Caco-2 (cell line): ENCODE measurements at regions not wholly inside any gene's neighbourhood (a gene's known extent, or its start where the extent isn't known, plus 50 kb on each side); places are given as distances from the start of the nearest gene placed in this dataset.

Experiments
- BruUV-seq: library from RNA; stranded (reverse); fragments of 400-500 nt; replicated peaks from 2 replicates; lab custom pipeline; 2021; lab: Mats Ljungman, UMichigan
- CTCF ChIA-PET: fragments of 300-600 bp; sonication (Branson Sonifier 250); formaldehyde crosslinking; loops from one replicate; lab custom pipeline; 2022; ENCODE audit warnings: antibody characterized with exemption; lab: Charles Lee
- POLR2A ChIA-PET: fragments of 300-600 bp; sonication (Branson Sonifier 250); formaldehyde crosslinking; loops from one replicate; lab custom pipeline; 2022; ENCODE audit warnings: antibody characterized with exemption; lab: Charles Lee
- DNase-seq, 2 experiments: peaks; one replicate each; pipeline versions ENCODE4 v3.0.0 to v3.0.0-alpha.2; 2020 to 2022
- H3K27me3 ChIP-seq: replicated peaks from 2 replicates; pipeline ENCODE4 v1.6.0; 2011; ENCODE audit warnings: low read length; ENCODE audit not compliant: control insufficient read depth, insufficient read depth
- H3K36me3 ChIP-seq: 2 replicates; pipeline ENCODE4 v1.5.1; 2011; ENCODE audit warnings: low read length; ENCODE audit not compliant: control insufficient read depth, insufficient read depth
- H3K4me1 ChIP-seq: fragments of 250-450 bp; sonication (Bioruptor Pico); 2 replicates; pipeline ENCODE4 v1.5.1; 2020; ENCODE audit warnings: mild to moderate bottlenecking
- H3K4me3 ChIP-seq: 2 replicates; pipeline ENCODE4 v1.5.1; 2011; ENCODE audit warnings: low read depth, mild to moderate bottlenecking, control low read depth, low read length
- H3K9me3 ChIP-seq: fragments of 250-450 bp; sonication (Bioruptor Pico); 2 replicates; pipeline ENCODE4 v1.5.1; 2020; ENCODE audit warnings: mild to moderate bottlenecking, moderate library complexity
- H3K27ac Mint-ChIP-seq: one replicate; pipeline ENCODE4 v1.8.0; 2022; ENCODE audit warnings: mixed read lengths; ENCODE audit not compliant: unreplicated experiment
- H3K27me3 Mint-ChIP-seq: one replicate; pipeline ENCODE4 v1.8.0; 2022; ENCODE audit warnings: mixed read lengths; ENCODE audit not compliant: insufficient read depth, unreplicated experiment
- H3K36me3 Mint-ChIP-seq: one replicate; pipeline ENCODE4 v1.8.0; 2022; ENCODE audit warnings: mild to moderate bottlenecking, mixed read lengths; ENCODE audit not compliant: insufficient read depth, unreplicated experiment
- H3K4me1 Mint-ChIP-seq: one replicate; pipeline ENCODE4 v1.8.0; 2022; ENCODE audit warnings: low read depth, mixed read lengths; ENCODE audit not compliant: unreplicated experiment
- H3K4me3 Mint-ChIP-seq: one replicate; pipeline ENCODE4 v1.8.0; 2022; ENCODE audit warnings: mild to moderate bottlenecking, moderate library complexity, mixed read lengths; ENCODE audit not compliant: unreplicated experiment
- H3K9me3 Mint-ChIP-seq: one replicate; pipeline ENCODE4 v1.8.0; 2022; ENCODE audit warnings: mixed read lengths; ENCODE audit not compliant: unreplicated experiment
- CTCF ChIP-seq, 2 experiments: fragments of 200-600 bp in 1 of 2; IDR thresholded peaks; 1 replicate in 1 of 2; 2 replicates in 1 of 2; pipeline versions ENCODE4 v1.5.1 to v1.8.0; 2011 to 2022; ENCODE audit warnings: antibody characterized with exemption in 1 of 2, control low read depth in 1 of 2, inconsistent platforms in 1 of 2, low read depth in 1 of 2, low read length in 1 of 2, mild to moderate bottlenecking in 1 of 2, moderate library complexity in 1 of 2; ENCODE audit not compliant: insufficient read depth in 1 of 2, severe bottlenecking in 1 of 2, unreplicated experiment in 1 of 2
- intact Hi-C: fragments of 100-400 bp; cut with micrococcal nuclease; formaldehyde crosslinking; loops from one replicate; pipeline ENCODE4 v1.10.0; 2022; ENCODE audit not compliant: unreplicated experiment

DNA sequence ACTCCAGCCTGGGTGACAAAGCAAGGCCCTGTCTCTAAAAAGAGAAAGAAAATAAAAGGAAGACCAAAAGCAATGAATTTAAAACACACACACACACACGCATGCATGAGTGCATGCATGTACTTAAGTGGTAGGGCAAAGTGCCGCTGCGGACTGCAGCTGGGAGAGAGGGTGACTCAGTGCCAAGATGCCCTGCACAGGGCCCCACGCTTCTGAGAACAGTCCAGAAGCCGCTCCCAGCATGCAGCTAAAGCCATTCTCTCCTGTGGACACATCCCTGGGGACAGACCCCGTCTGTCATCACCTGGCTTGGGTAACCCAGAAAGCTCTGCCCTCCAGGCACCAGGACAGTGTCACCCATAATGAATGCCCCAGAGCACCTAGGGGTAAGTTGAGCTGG lies 61.0 kb upstream of the MYL10 start:
- no peak overlapping the region for H3K4me3 Mint-ChIP-seq
- Histone ChIP-seq H3K9me3 (no peaks in the 10 kb centered on the region), H3K27me3 (no peaks in the 10 kb centered on the region), H3K4me3 (no peak overlapping the region), H3K4me1 (peaks cover 19% of the 10 kb centered on the region), H3K36me3 (no peaks in the 10 kb centered on the region)
- H3K4me1 Mint-ChIP-seq: peaks cover 13% of the 10 kb centered on the region
- ChIA-PET CTCF (no interaction called here), POLR2A (no interaction called here)
- H3K27ac Mint-ChIP-seq: no peak overlapping the region
- intact Hi-C loops: no loop called here
- BruUV-seq: no TSS peak
- H3K27me3 Mint-ChIP-seq: no peaks in the 10 kb centered on the region
- no peaks in the 10 kb centered on the region for H3K36me3 Mint-ChIP-seq
- no peak for TF ChIP-seq CTCF (IDR thresholded peaks at IDR 0.05; ENCODE audit: insufficient read depth in 1 of 2, low read depth in 1 of 2, low read length in 1 of 2, severe bottlenecking in 1 of 2, unreplicated experiment in 1 of 2)
- H3K9me3 Mint-ChIP-seq: no peaks in the 10 kb centered on the region
- DNase-seq: no peak

DNA sequence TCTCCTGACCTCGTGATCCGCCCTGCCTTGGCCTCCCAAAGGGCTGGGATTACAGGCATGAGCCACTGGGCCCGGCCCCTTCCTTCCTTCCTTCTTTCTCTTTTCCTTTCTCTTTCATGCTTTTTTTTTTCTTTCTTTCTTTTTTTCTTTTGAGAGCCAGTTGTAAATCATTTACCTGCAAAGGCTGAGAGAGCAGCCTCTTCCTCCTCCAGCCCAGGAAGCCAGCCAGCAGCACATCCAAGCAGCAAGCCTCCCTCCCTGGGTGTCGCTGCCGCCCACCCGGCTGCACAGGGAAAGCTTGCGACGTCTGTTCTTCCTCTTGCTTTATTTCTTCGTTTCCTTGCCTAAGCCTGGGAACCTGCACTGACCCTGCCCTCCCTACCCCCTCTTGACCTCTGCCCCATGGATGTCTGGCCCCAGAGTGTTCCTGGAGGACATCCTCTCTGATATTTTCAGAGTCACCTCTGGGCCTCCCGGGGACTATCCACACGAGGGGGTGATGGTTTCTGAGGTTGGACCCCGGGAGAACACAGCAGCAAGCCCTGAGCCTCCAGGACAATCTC lies 62.8 kb upstream of the MYL10 start:
- ChIA-PET CTCF (no interaction called here), POLR2A (interaction anchor here (0.6 kb wide), 1 partner anchor 122 kb away, joined by 3 read pairs; no protein-coding TSS in a partner anchor)
- Mint-ChIP-seq H3K9me3 (no peaks in the 10 kb centered on the region), H3K27ac (peak overlapping the region; percentile 50), H3K27me3 (no peaks in the 10 kb centered on the region), H3K36me3 (peaks cover 5% of the 10 kb centered on the region), H3K4me1 (peaks cover 13% of the 10 kb centered on the region), H3K4me3 (no peak overlapping the region)
- Histone ChIP-seq H3K4me3 (no peak overlapping the region), H3K9me3 (no peaks in the 10 kb centered on the region), H3K27me3 (no peaks in the 10 kb centered on the region), H3K36me3 (no peaks in the 10 kb centered on the region), H3K4me1 (peaks cover 19% of the 10 kb centered on the region)
- no TSS peak for BruUV-seq
- peak; percentile 60 to 74 for DNase-seq
- intact Hi-C loops: loop anchor here (2.0 kb wide), 1 partner anchor 49 kb away; no protein-coding TSS in a partner anchor
- peak in 1 of 2 experiments; percentile 19 for TF ChIP-seq CTCF (IDR thresholded peaks at IDR 0.05; ENCODE audit: insufficient read depth in 1 of 2, low read depth in 1 of 2, low read length in 1 of 2, severe bottlenecking in 1 of 2, unreplicated experiment in 1 of 2)

DNA sequence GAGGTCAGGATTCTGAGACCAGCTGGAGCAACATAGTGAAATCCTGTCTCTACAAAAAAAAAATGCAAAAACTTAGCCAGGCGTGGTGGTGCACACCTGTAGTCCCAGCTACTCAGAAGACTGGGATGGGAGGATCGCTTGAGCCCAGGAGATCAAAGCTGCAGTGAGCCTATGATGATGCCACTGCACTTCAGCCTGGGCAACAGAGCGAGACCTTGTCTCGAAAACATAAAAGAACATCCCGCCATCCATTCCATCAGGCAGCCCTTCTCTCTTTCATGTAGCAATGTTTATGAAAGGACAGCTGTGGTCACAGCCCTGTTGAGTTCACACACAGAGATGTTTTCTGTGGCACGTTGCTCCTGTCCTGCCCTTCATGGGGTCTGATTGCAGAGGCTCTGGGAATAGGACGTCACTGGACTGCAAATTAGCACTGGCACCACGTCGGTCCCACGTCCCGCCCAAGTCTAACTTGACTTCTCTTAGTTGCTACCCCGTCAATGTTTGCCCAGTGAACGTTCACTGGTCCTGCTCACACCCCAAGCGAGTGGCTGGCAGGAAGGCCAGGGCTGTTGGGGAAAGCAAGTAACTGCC lies 64.5 kb upstream of the MYL10 start:
- ChIA-PET POLR2A (no interaction called here), CTCF (interaction anchor here (0.6 kb wide), 1 partner anchor 9 kb away, joined by 3 read pairs; no protein-coding TSS in a partner anchor)
- no peak for DNase-seq
- Mint-ChIP-seq H3K27ac (no peak overlapping the region), H3K9me3 (no peaks in the 10 kb centered on the region), H3K4me3 (no peak overlapping the region), H3K36me3 (peaks cover 5% of the 10 kb centered on the region), H3K27me3 (no peaks in the 10 kb centered on the region), H3K4me1 (peaks cover 13% of the 10 kb centered on the region)
- H3K36me3 ChIP-seq: no peaks in the 10 kb centered on the region
- intact Hi-C loops: loop anchor here (2.0 kb wide), 1 partner anchor 47 kb away; no protein-coding TSS in a partner anchor
- H3K27me3 ChIP-seq: no peaks in the 10 kb centered on the region
- peaks cover 13% of the 10 kb centered on the region for H3K4me1 ChIP-seq
- H3K9me3 ChIP-seq: no peaks in the 10 kb centered on the region
- TF ChIP-seq CTCF (IDR thresholded peaks at IDR 0.05; ENCODE audit: insufficient read depth in 1 of 2, low read depth in 1 of 2, low read length in 1 of 2, severe bottlenecking in 1 of 2, unreplicated experiment in 1 of 2): no peak
- H3K4me3 ChIP-seq: no peak overlapping the region
- no TSS peak for BruUV-seq
